Adipocyte (in vitro differentiated cells): ENCODE measurements at regions not wholly inside any gene's neighbourhood (a gene's known extent, or its start where the extent isn't known, plus 50 kb on each side); places are given as distances from the start of the nearest gene placed in this dataset.

Experiments used
- DNase-seq: peaks from one replicate; pipeline ENCODE4 v3.0.0-alpha.2; 2015; ENCODE audit warnings: low read depth
- H3K27me3 ChIP-seq: replicated peaks from 2 replicates; pipeline ENCODE4 v1.7.0; 2013; ENCODE audit warnings: mild to moderate bottlenecking, low read length, moderate library complexity; ENCODE audit not compliant: control insufficient read depth, insufficient read depth
- H3K36me3 ChIP-seq: 2 replicates; pipeline ENCODE4 v1.7.0; 2013; ENCODE audit warnings: low read length, mild to moderate bottlenecking, moderate library complexity; ENCODE audit not compliant: control insufficient read depth, insufficient read depth, severe bottlenecking
- H3K4me1 ChIP-seq: 2 replicates; pipeline ENCODE4 v1.7.0; 2013; ENCODE audit warnings: mild to moderate bottlenecking, low read length, moderate library complexity; ENCODE audit not compliant: control insufficient read depth, insufficient read depth
- H3K4me3 ChIP-seq: 2 replicates; pipeline ENCODE4 v1.7.0; 2013; ENCODE audit warnings: mild to moderate bottlenecking, low read length, moderate library complexity
- H3K9ac ChIP-seq: 2 replicates; pipeline ENCODE4 v1.7.0; 2013; ENCODE audit warnings: mild to moderate bottlenecking, low read length, moderate library complexity
- H3K9me3 ChIP-seq: 2 replicates; pipeline ENCODE4 v1.7.0; 2013; ENCODE audit warnings: mild to moderate bottlenecking, low read length, moderate library complexity; ENCODE audit not compliant: control insufficient read depth

- H3K4me3 ChIP-seq, result no peak overlapping the region
- H3K9me3 ChIP-seq, result no peaks in the 10 kb centered on the region
- no peaks in the 10 kb centered on the region for H3K4me1 ChIP-seq
- H3K27me3 ChIP-seq, result peaks cover 53% of the 10 kb centered on the region
- no peaks in the 10 kb centered on the region for H3K36me3 ChIP-seq
- DNase-seq, result no peak
- no peak overlapping the region for H3K9ac ChIP-seq
Observed at GRCh38 chr6:33874136-33874760, 70.4 kb upstream of the MLN start.

- H3K9me3 ChIP-seq, result no peaks in the 10 kb centered on the region
- H3K27me3 ChIP-seq, result peaks cover 57% of the 10 kb centered on the region
- no peak for DNase-seq
- H3K4me1 ChIP-seq, result no peaks in the 10 kb centered on the region
- H3K36me3 ChIP-seq, result no peaks in the 10 kb centered on the region
- H3K4me3 ChIP-seq, result no peak overlapping the region
- H3K9ac ChIP-seq, result no peak overlapping the region
Observed at GRCh38 chr6:33872761-33873160, 69.0 kb upstream of the MLN start.

- no peak for DNase-seq
- H3K4me3 ChIP-seq, result no peak overlapping the region
Observed at GRCh38 chr6:33869826-33870423, 66.1 kb upstream of the MLN start.

GRCh38 chr6:33869121-33869520 lies 65.3 kb upstream of the MLN start:
- H3K27me3 ChIP-seq, result peaks cover 45% of the 10 kb centered on the region
- H3K9ac ChIP-seq, result no peak overlapping the region
- no peak overlapping the region for H3K4me3 ChIP-seq
- H3K4me1 ChIP-seq, result no peaks in the 10 kb centered on the region
- H3K36me3 ChIP-seq, result no peaks in the 10 kb centered on the region
- peaks cover 5% of the 10 kb centered on the region for H3K9me3 ChIP-seq
- DNase-seq, result no peak

More at GRCh38 chr6:33869826-33870423, 66.1 kb upstream of the MLN start:
- H3K4me1 ChIP-seq, result no peaks in the 10 kb centered on the region
- H3K36me3 ChIP-seq, result no peaks in the 10 kb centered on the region
- peaks cover 5% of the 10 kb centered on the region for H3K9me3 ChIP-seq
- peaks cover 45% of the 10 kb centered on the region for H3K27me3 ChIP-seq
- H3K9ac ChIP-seq, result no peak overlapping the region

- H3K4me1 ChIP-seq, result no peaks in the 10 kb centered on the region
- no peak overlapping the region for H3K9ac ChIP-seq
- H3K4me3 ChIP-seq, result no peak overlapping the region
- peaks cover 5% of the 10 kb centered on the region for H3K9me3 ChIP-seq
- no peaks in the 10 kb centered on the region for H3K36me3 ChIP-seq
- peaks cover 45% of the 10 kb centered on the region for H3K27me3 ChIP-seq
- DNase-seq, result no peak
Observed at GRCh38 chr6:33868141-33868540, 64.3 kb upstream of the MLN start.

- no peak overlapping the region for H3K9ac ChIP-seq
- no peak for DNase-seq
Observed at GRCh38 chr6:33865478-33866077, 61.8 kb upstream of the MLN start.

GRCh38 chr6:33863723-33864440 lies 60.1 kb upstream of the MLN start:
- Histone ChIP-seq H3K9ac (no peak overlapping the region), H3K4me3 (no peak overlapping the region), H3K36me3 (no peaks in the 10 kb centered on the region), H3K4me1 (peaks cover 4% of the 10 kb centered on the region), H3K9me3 (peaks cover 5% of the 10 kb centered on the region), H3K27me3 (peaks cover 34% of the 10 kb centered on the region)
- no peak for DNase-seq

More at GRCh38 chr6:33865478-33866077, 61.8 kb upstream of the MLN start:
- H3K27me3 ChIP-seq, result peaks cover 50% of the 10 kb centered on the region
- no peak overlapping the region for H3K4me3 ChIP-seq
- peaks cover 5% of the 10 kb centered on the region for H3K9me3 ChIP-seq
- no peaks in the 10 kb centered on the region for H3K36me3 ChIP-seq
- H3K4me1 ChIP-seq, result peaks cover 4% of the 10 kb centered on the region

GRCh38 chr6:33863084-33863483 lies 59.3 kb upstream of the MLN start:
- H3K27me3 ChIP-seq, result peaks cover 32% of the 10 kb centered on the region
- H3K36me3 ChIP-seq, result no peaks in the 10 kb centered on the region
- H3K9ac ChIP-seq, result no peak overlapping the region
- peaks cover 4% of the 10 kb centered on the region for H3K4me1 ChIP-seq
- H3K9me3 ChIP-seq, result peaks cover 5% of the 10 kb centered on the region
- H3K4me3 ChIP-seq, result no peak overlapping the region
- no peak for DNase-seq

- Histone ChIP-seq H3K27me3 (peaks cover 32% of the 10 kb centered on the region), H3K36me3 (no peaks in the 10 kb centered on the region), H3K4me3 (no peak overlapping the region), H3K4me1 (peaks cover 8% of the 10 kb centered on the region), H3K9ac (no peak overlapping the region), H3K9me3 (peaks cover 5% of the 10 kb centered on the region)
- DNase-seq, result no peak
Observed at GRCh38 chr6:33862536-33862935, 58.7 kb upstream of the MLN start.

GRCh38 chr6:33861722-33862121 lies 57.9 kb upstream of the MLN start:
- no peaks in the 10 kb centered on the region for H3K36me3 ChIP-seq
- H3K4me1 ChIP-seq, result peaks cover 11% of the 10 kb centered on the region
- H3K9me3 ChIP-seq, result peaks cover 5% of the 10 kb centered on the region
- DNase-seq, result no peak
- H3K27me3 ChIP-seq, result peaks cover 32% of the 10 kb centered on the region
- no peak overlapping the region for H3K4me3 ChIP-seq
- no peak overlapping the region for H3K9ac ChIP-seq

- Histone ChIP-seq H3K36me3 (no peaks in the 10 kb centered on the region), H3K4me1 (peaks cover 11% of the 10 kb centered on the region), H3K4me3 (no peak overlapping the region), H3K9me3 (peaks cover 2% of the 10 kb centered on the region), H3K9ac (no peak overlapping the region), H3K27me3 (peaks cover 28% of the 10 kb centered on the region)
- peak; percentile 37 for DNase-seq
Observed at GRCh38 chr6:33860706-33861474, 57.1 kb upstream of the MLN start.
